Neural crest cell (in vitro differentiated cells): ENCODE measurements at regions not wholly inside any gene's neighbourhood (a gene's known extent, or its start where the extent isn't known, plus 50 kb on each side); places are given as distances from the start of the nearest gene placed in this dataset.
A peak's percentile ranks its signal among the peaks of the same experiment; 100 is the strongest.

Source experiments
- DNase-seq: peaks from one replicate; pipeline ENCODE4 v3.0.0; 2021; ENCODE audit warnings: low read depth, mixed read lengths, low spot score
- H3K27ac Mint-ChIP-seq: one replicate; pipeline ENCODE4 v1.8.0; 2021; ENCODE audit warnings: mild to moderate bottlenecking, mixed read lengths; ENCODE audit not compliant: unreplicated experiment
- H3K27me3 Mint-ChIP-seq: 2 replicates; pipeline ENCODE4 v1.8.0; 2021; ENCODE audit warnings: low read depth, mild to moderate bottlenecking, mixed read lengths
- H3K36me3 Mint-ChIP-seq: 2 replicates; pipeline ENCODE4 v1.8.0; 2021; ENCODE audit warnings: low read depth, mild to moderate bottlenecking, mixed read lengths
- H3K4me1 Mint-ChIP-seq: 2 replicates; pipeline ENCODE4 v1.8.0; 2021; ENCODE audit warnings: mixed read lengths
- H3K4me3 Mint-ChIP-seq: one replicate; pipeline ENCODE4 v1.8.0; 2021; ENCODE audit warnings: mild to moderate bottlenecking, mixed read lengths
- H3K9me3 Mint-ChIP-seq: 2 replicates; pipeline ENCODE4 v1.8.0; 2021; ENCODE audit warnings: mixed read lengths
- CTCF ChIP-seq: fragments of 200-600 bp; sonication (generic); conservative IDR thresholded peaks from 2 replicates; pipeline ENCODE4 v1.5.0; 2021; ENCODE audit warnings: antibody characterized with exemption, mild to moderate bottlenecking

GRCh38 chr12:114944736-114945135, 260.8 kb upstream of the TBX3 start:
- Mint-ChIP-seq H3K4me1 (peaks cover 15% of the 10 kb centered on the region), H3K9me3 (peaks cover 3% of the 10 kb centered on the region), H3K36me3 (no peaks in the 10 kb centered on the region), H3K27ac (no peak overlapping the region), H3K27me3 (no peaks in the 10 kb centered on the region), H3K4me3 (no peak overlapping the region)
- no peak for TF ChIP-seq CTCF
- DNase-seq, result no peak

- Mint-ChIP-seq H3K4me1 (peaks cover 13% of the 10 kb centered on the region), H3K27me3 (no peaks in the 10 kb centered on the region), H3K27ac (no peak overlapping the region), H3K4me3 (no peak overlapping the region), H3K36me3 (no peaks in the 10 kb centered on the region), H3K9me3 (peaks cover 3% of the 10 kb centered on the region)
- TF ChIP-seq CTCF, result no peak
- DNase-seq, result no peak
These were observed 259.6 kb upstream of the TBX3 start for GRCh38 chr12:114943601-114944000.

- peak; percentile 44 for DNase-seq
- peak overlapping the region; percentile 16 for H3K4me3 Mint-ChIP-seq
These were observed 254.7 kb upstream of the TBX3 start for GRCh38 chr12:114938487-114939210.

GRCh38 chr12:114936148-114937079, 252.4 kb upstream of the TBX3 start:
- peaks cover 3% of the 10 kb centered on the region for H3K36me3 Mint-ChIP-seq
- H3K4me3 Mint-ChIP-seq, result no peak overlapping the region
- H3K27me3 Mint-ChIP-seq, result no peaks in the 10 kb centered on the region
- DNase-seq, result no peak
- H3K9me3 Mint-ChIP-seq, result peaks cover 13% of the 10 kb centered on the region
- H3K27ac Mint-ChIP-seq, result no peak overlapping the region
- H3K4me1 Mint-ChIP-seq, result peaks cover 35% of the 10 kb centered on the region
- no peak for TF ChIP-seq CTCF

More at GRCh38 chr12:114938487-114939210, 254.7 kb upstream of the TBX3 start:
- peak overlapping the region; percentile 90 for H3K27ac Mint-ChIP-seq
- H3K36me3 Mint-ChIP-seq, result no peaks in the 10 kb centered on the region
- peaks cover 7% of the 10 kb centered on the region for H3K9me3 Mint-ChIP-seq
- peaks cover 35% of the 10 kb centered on the region for H3K4me1 Mint-ChIP-seq
- no peak for TF ChIP-seq CTCF
- H3K27me3 Mint-ChIP-seq, result no peaks in the 10 kb centered on the region

GRCh38 chr12:114935658-114936057, 251.7 kb upstream of the TBX3 start:
- Mint-ChIP-seq H3K4me1 (peaks cover 30% of the 10 kb centered on the region), H3K4me3 (no peak overlapping the region), H3K9me3 (peaks cover 15% of the 10 kb centered on the region), H3K27ac (no peak overlapping the region), H3K27me3 (no peaks in the 10 kb centered on the region), H3K36me3 (peaks cover 9% of the 10 kb centered on the region)
- TF ChIP-seq CTCF, result no peak
- no peak for DNase-seq
